ENCODE measurements at regions not wholly inside any gene's neighbourhood (a gene's known extent, or its start where the extent isn't known, plus 50 kb on each side); places are given as distances from the start of the nearest gene placed in this dataset.

DNA sequence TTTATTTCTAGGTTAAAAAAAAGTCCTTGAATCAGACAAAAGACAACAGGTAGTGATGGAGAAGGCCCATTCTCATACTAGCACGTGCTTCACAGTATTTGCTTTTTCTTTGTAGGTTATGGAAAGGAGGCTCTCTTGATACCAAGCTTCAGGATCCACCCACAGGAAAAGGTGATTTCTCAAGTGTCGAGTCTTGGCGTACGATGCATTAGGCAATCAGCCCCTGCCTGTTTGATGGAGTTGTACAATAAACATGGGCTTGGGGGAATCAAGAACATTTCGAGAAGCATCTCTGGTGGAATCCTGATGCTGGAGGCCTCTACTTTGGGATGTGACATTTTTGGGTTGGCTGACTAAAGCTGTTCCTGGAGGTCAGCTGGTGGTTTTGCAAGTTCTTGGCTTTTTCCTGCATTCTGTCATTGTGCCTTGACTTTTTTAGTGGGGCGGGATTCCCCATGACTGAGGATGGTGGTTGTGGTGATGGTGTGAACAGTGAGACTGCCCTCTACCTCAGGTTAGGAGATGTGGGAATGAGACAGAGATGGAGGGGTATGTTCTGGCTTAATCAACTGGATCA, 231.5 kb upstream of the SPRED2 start:
- peaks cover 25% of the 10 kb centered on the region for H3K27me3 Mint-ChIP-seq
- no peak overlapping the region for H3K4me3 Mint-ChIP-seq
- H3K27ac Mint-ChIP-seq (ENCODE audit: low read depth), result no peak overlapping the region
- H3K9me3 Mint-ChIP-seq, result peaks cover 4% of the 10 kb centered on the region
- H3K36me3 Mint-ChIP-seq (ENCODE audit: insufficient read depth), result no peaks in the 10 kb centered on the region
- ATAC-seq (replicated peaks; ENCODE audit: extremely low read depth, poor library complexity, severe bottlenecking), result no peak
- H3K4me1 Mint-ChIP-seq, result no peaks in the 10 kb centered on the region
- DNase-seq (ENCODE audit: low spot score in 2 of 2), result no peak

DNA sequence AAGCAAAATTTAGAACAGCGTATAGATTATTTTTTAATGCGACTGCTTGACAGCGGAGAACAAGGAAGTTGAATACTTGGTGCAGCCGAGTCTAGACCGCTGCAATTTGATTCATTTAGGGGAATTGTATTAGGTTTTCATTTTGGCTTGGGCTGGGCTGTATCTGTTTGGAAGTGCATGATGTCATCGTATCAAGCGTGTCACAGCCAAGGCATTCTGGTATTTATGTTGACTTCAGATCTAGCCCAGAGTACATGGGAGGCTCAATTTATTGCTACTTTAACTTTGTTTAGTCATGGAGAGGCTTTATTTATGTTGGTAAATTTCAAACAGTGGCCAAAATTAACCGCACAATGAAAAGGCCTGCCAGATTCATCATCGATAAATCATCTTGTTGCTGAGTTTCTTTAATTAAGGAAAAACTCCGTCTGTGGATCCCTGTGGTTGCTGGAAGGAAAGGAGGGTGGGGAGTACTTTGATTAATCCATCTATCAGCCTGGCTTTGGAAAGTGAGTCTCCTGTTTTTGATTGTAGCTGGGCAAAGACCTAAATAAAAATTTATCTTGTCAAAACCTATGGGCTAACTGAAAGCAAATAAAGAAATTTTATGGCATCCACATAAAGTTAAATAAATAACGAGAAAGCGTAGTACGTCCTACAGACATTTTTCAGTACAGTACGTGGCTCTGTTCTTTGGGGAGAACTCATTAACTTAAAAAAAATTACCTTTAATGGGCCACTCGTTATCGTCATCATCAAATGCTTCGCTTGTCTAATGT, 230.4 kb upstream of the SPRED2 start:
- H3K36me3 Mint-ChIP-seq (ENCODE audit: insufficient read depth), result peaks cover 1% of the 10 kb centered on the region
- peaks cover 30% of the 10 kb centered on the region for H3K27me3 Mint-ChIP-seq
- no peaks in the 10 kb centered on the region for H3K4me1 Mint-ChIP-seq
- no peak overlapping the region for H3K27ac Mint-ChIP-seq (ENCODE audit: low read depth)
- H3K9me3 Mint-ChIP-seq, result no peaks in the 10 kb centered on the region
- ATAC-seq (replicated peaks; ENCODE audit: extremely low read depth, poor library complexity, severe bottlenecking), result no peak
- no peak overlapping the region for H3K4me3 Mint-ChIP-seq
- DNase-seq (ENCODE audit: low spot score in 2 of 2), result no peak

DNA sequence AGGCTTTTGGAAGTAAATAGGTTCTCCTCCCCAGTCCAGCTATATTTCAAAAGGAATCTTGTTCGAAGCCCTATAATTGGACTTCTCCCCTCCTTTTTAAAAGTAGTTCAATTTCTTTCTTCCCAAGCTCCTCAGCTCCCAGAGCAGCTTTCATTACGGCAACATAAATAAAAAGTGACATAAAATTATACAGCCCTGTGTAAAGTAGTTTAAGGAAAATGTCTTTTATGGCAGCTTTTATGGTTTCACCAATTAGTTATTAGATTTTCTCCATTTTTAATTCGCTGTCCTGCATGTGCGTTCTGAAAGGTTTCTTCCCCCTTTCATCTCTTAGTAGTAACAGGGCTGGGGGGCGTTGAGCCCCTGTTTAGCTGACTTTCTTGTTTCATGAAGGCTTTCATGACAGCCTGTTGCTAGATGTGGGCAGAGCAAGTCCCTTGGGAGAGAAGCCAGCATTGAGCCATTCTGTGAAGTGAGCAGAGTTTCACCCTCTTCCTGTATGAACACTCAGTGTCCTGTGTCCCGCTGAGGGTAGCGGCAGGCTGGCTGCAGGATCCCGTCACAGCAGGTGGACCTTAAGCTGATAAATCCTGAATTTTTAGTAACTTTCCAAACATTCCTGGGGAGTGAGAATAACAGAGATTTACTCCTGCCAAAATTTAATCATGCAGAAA, 229.7 kb upstream of the SPRED2 start:
- Mint-ChIP-seq H3K27me3 (peaks cover 37% of the 10 kb centered on the region), H3K4me3 (no peak overlapping the region), H3K36me3 (ENCODE audit: insufficient read depth) (peaks cover 1% of the 10 kb centered on the region), H3K9me3 (no peaks in the 10 kb centered on the region), H3K27ac (ENCODE audit: low read depth) (no peak overlapping the region), H3K4me1 (no peaks in the 10 kb centered on the region)
- DNase-seq (ENCODE audit: low spot score in 2 of 2) (no peak), ATAC-seq (replicated peaks; ENCODE audit: extremely low read depth, poor library complexity, severe bottlenecking) (no peak)

DNA sequence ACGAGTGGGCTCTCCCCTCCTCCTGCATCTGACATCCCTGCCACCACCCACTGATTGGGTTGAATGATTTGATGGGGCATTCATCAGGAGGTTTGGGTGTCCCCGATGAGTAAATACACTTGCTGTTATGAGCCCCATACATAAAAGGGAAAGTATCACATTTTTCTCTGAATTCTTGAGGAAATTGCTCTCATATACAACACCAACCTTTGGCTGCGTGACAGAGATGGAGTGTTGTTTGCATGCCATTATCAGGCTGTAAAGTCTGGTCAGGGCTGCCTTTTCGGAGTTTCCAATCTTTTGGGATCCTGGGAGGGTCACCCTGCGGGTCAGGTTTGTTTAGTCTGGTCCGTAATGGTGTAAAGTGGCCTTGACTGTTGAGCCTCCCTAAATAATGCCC, 227.9 kb upstream of the SPRED2 start:
- Mint-ChIP-seq H3K36me3 (ENCODE audit: insufficient read depth) (peaks cover 1% of the 10 kb centered on the region), H3K27me3 (peaks cover 55% of the 10 kb centered on the region), H3K27ac (ENCODE audit: low read depth) (no peak overlapping the region), H3K4me3 (no peak overlapping the region), H3K9me3 (no peaks in the 10 kb centered on the region), H3K4me1 (no peaks in the 10 kb centered on the region)
- no peak for ATAC-seq (replicated peaks; ENCODE audit: extremely low read depth, poor library complexity, severe bottlenecking)
- DNase-seq (ENCODE audit: low spot score in 2 of 2), result no peak

DNA sequence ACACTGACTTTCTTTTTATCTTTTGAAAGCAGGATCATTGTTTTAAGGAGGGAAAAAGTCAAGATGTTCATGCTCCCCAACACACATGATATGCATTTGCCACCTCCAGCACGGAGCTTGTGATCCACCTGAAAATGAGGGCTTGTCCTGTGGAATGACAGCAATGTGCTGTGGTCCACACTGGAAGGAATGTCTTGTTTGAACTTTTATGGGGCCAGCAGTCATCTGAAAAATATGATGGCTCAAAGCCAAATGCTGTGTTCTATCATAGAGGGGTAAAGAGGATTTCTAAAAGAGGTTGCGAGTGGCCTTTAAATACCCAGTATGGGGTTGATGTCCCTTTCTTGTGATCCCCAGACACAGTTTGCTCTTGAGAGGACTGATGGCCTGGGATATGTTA, 226.5 kb upstream of the SPRED2 start:
- ATAC-seq (replicated peaks; ENCODE audit: extremely low read depth, poor library complexity, severe bottlenecking), result no peak
- Mint-ChIP-seq H3K36me3 (ENCODE audit: insufficient read depth) (peaks cover 1% of the 10 kb centered on the region), H3K27ac (ENCODE audit: low read depth) (no peak overlapping the region), H3K27me3 (peaks cover 62% of the 10 kb centered on the region), H3K4me3 (no peak overlapping the region), H3K4me1 (no peaks in the 10 kb centered on the region), H3K9me3 (no peaks in the 10 kb centered on the region)
- DNase-seq (ENCODE audit: low spot score in 2 of 2), result no peak

DNA sequence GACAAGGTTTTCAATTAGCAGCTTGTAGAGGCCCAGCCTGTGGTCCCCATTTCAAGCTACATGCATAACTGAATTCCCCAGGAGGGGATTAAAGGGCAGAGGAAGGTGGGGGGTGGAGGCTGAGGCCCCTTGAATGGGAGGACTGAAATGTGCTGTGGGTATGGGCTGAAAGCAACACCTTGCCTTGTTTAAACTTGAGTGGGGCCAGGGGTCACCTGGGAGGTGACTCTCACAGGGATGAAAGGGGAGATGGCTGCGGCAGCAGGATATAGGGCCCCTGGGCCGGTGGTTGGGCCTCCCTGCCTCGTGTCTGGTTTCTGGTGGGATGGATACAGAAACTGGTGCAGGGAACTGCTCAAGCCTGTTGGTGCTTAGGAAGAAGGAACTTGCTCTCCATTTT, 225.9 kb upstream of the SPRED2 start:
- DNase-seq (ENCODE audit: low spot score in 2 of 2) (no peak), ATAC-seq (replicated peaks; ENCODE audit: extremely low read depth, poor library complexity, severe bottlenecking) (no peak)
- H3K36me3 Mint-ChIP-seq (ENCODE audit: insufficient read depth), result peaks cover 1% of the 10 kb centered on the region
- H3K27ac Mint-ChIP-seq (ENCODE audit: low read depth), result no peak overlapping the region
- H3K9me3 Mint-ChIP-seq, result no peaks in the 10 kb centered on the region
- H3K27me3 Mint-ChIP-seq, result peaks cover 59% of the 10 kb centered on the region
- H3K4me1 Mint-ChIP-seq, result no peaks in the 10 kb centered on the region
- H3K4me3 Mint-ChIP-seq, result no peak overlapping the region

DNA sequence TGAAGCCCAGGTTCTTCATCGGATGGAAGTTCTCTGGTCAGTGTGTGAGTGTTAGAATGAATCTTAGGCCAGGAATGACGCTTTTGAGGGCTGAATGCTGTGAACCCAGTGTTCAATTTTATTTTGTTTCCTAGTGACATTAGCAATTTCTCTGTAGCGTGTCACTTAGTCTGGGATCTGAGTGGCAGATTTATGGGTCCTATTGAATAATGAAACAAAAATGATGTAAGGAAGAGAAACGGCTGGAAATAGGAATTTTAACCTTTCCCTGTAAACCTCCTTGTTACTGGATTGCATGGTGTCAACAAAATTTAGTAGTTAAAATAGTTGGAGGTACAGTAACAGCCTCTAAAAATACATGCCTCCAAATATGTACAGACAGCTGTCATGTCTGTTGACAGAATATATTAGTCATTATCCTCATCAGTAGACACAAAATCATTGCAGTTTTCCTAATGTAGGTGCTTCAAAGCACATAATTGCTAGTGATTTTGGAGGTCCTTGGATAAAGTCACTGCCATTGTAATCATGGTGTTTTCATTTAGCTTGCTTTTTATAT, 223.8 kb upstream of the SPRED2 start:
- ATAC-seq (replicated peaks; ENCODE audit: extremely low read depth, poor library complexity, severe bottlenecking) (no peak), DNase-seq (ENCODE audit: low spot score in 2 of 2) (no peak)
- peaks cover 1% of the 10 kb centered on the region for H3K36me3 Mint-ChIP-seq (ENCODE audit: insufficient read depth)
- peaks cover 46% of the 10 kb centered on the region for H3K27me3 Mint-ChIP-seq
- no peak overlapping the region for H3K4me3 Mint-ChIP-seq
- no peaks in the 10 kb centered on the region for H3K4me1 Mint-ChIP-seq
- H3K27ac Mint-ChIP-seq (ENCODE audit: low read depth), result no peak overlapping the region
- no peaks in the 10 kb centered on the region for H3K9me3 Mint-ChIP-seq

DNA sequence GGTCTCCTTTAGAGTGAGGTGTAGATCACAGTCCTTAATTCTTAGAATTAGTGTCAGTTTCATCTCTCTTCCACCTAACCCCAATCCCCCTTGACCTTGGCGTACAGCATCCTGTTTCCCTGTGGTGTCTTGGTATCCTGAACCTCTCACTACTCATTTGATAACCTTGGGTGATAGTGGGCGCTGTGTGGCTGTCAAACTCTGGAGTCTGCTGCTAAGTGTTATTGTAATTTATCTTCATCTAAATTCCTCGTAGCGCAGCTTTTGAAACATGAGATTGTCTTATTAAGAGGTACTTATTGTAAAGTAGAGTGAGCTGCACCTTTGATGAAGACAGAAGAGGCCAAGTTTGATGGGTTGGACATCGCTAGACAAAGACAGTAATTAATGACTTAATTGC, 222.6 kb upstream of the SPRED2 start:
- H3K27ac Mint-ChIP-seq (ENCODE audit: low read depth), result no peak overlapping the region
- no peak for DNase-seq (ENCODE audit: low spot score in 2 of 2)
- peaks cover 1% of the 10 kb centered on the region for H3K36me3 Mint-ChIP-seq (ENCODE audit: insufficient read depth)
- no peaks in the 10 kb centered on the region for H3K4me1 Mint-ChIP-seq
- H3K4me3 Mint-ChIP-seq, result no peak overlapping the region
- peaks cover 46% of the 10 kb centered on the region for H3K27me3 Mint-ChIP-seq
- no peak for ATAC-seq (replicated peaks; ENCODE audit: extremely low read depth, poor library complexity, severe bottlenecking)
- H3K9me3 Mint-ChIP-seq, result no peaks in the 10 kb centered on the region

DNA sequence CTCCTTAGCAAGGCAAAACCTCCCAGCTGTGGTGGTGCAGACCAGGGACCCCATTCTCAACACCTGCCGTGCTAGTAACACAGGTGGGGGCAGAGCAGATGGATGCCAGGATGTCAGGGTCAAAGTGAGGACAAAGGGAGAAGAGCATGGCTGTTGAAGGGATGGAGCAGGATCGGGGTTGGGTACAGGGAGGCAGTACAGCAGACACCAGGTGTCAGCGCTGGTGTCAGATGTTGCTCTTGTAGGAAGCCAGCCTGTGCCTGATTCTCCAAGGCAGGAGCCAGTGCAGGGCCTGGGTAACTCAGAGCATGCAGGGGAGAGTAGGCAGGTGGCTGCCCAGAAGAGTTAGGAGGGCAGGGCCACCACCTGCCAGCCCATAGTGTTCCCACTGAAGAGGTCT, 222.1 kb upstream of the SPRED2 start:
- Mint-ChIP-seq H3K27ac (ENCODE audit: low read depth) (no peak overlapping the region), H3K9me3 (no peaks in the 10 kb centered on the region), H3K27me3 (peaks cover 46% of the 10 kb centered on the region), H3K36me3 (ENCODE audit: insufficient read depth) (peaks cover 1% of the 10 kb centered on the region), H3K4me3 (no peak overlapping the region), H3K4me1 (no peaks in the 10 kb centered on the region)
- DNase-seq (ENCODE audit: low spot score in 2 of 2) (no peak), ATAC-seq (replicated peaks; ENCODE audit: extremely low read depth, poor library complexity, severe bottlenecking) (no peak)

DNA sequence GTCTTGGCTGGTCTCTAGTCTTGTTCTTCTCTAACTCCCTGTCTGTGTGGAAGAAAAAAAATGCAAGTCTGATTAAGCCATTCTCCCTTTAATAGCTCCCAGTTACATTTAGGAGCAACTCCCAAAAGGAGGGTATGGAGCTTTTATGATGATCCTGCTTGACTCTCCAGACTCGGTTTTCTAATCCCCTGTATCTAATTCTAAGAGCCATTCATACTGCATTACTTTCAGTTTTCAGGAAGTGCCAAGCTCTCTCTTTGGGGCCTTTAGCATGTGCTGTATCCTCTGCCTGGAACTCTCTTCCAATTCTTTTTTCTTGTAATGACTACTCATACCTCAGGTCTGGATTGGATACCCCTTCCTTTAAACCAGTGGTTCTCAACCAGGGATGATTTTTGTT, 219.7 kb upstream of the SPRED2 start:
- no peak for ATAC-seq (replicated peaks; ENCODE audit: extremely low read depth, poor library complexity, severe bottlenecking)
- Mint-ChIP-seq H3K4me3 (no peak overlapping the region), H3K27ac (ENCODE audit: low read depth) (no peak overlapping the region), H3K9me3 (no peaks in the 10 kb centered on the region), H3K4me1 (no peaks in the 10 kb centered on the region), H3K27me3 (peaks cover 34% of the 10 kb centered on the region), H3K36me3 (ENCODE audit: insufficient read depth) (no peaks in the 10 kb centered on the region)
- no peak for DNase-seq (ENCODE audit: low spot score in 2 of 2)

DNA sequence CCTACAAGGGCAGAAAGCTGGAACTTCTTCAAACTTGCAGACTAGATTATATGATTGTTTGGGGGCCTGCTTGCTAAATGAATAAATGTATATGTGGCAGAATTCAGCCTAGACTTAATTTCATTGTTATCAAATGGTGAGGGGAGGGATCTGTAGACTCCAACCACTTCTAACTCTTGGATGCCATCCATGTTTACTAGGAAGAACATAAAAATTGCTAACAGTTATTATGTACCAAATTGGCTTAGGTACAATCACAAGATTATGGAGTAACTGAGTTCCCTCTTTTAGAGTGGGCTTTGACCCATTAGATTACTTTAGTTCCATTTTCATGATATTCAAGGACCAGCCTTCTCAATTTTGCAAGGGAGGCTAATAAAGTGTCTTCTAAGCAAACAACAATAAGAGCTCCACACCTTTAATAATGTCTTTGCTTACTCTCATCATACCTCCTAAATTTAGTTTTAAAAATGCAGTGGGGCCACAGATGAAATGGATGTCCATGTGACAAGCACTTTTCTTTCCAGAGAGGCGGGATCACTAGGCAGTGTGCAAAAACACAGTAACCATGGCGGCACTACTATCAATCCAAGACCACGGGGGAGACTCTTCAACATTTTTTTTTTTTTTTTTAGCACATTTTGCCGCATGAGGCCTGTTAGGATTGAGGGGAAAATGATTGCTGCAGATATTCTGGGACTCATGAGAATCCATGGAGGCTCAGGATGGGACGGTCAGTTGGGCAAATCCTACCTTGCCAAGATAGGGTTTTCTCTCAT, 217.6 kb upstream of the SPRED2 start:
- no peak for DNase-seq (ENCODE audit: low spot score in 2 of 2)
- no peak overlapping the region for H3K4me3 Mint-ChIP-seq
- no peak for ATAC-seq (replicated peaks; ENCODE audit: extremely low read depth, poor library complexity, severe bottlenecking)
- H3K4me1 Mint-ChIP-seq, result no peaks in the 10 kb centered on the region
- H3K27me3 Mint-ChIP-seq, result peaks cover 14% of the 10 kb centered on the region
- no peak overlapping the region for H3K27ac Mint-ChIP-seq (ENCODE audit: low read depth)
- H3K9me3 Mint-ChIP-seq, result no peaks in the 10 kb centered on the region
- H3K36me3 Mint-ChIP-seq (ENCODE audit: insufficient read depth), result no peaks in the 10 kb centered on the region

DNA sequence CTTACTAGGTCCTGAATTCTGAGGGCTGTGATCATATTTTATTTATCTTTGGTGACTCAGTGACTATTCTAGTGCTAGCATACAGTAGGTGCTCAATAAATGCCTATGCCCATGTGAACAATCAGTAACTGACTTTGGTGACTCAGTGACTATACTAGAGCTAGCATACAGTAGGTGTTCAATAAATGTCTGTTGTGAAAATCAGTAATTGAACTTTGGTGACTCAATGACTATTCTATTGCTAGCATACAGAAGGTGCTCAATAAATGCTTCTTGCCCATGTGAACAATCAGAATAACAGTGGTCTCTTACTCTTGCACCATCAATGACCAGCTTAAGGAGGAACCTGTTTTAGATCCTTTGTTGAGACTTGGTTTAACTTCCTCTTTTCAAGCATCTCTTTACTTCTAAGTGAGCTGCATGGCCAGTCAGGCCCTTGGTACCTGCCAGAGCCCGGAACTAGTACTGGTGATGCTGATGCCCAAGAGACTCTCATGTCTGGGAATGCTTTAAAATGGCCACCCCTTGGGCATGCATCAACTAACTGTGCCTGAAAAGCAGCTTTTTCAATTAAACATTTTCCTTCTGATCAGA, 214.9 kb upstream of the SPRED2 start:
- Mint-ChIP-seq H3K4me3 (no peak overlapping the region), H3K4me1 (no peaks in the 10 kb centered on the region), H3K9me3 (no peaks in the 10 kb centered on the region), H3K27me3 (no peaks in the 10 kb centered on the region), H3K36me3 (ENCODE audit: insufficient read depth) (no peaks in the 10 kb centered on the region), H3K27ac (ENCODE audit: low read depth) (no peak overlapping the region)
- ATAC-seq (replicated peaks; ENCODE audit: extremely low read depth, poor library complexity, severe bottlenecking) (no peak), DNase-seq (ENCODE audit: low spot score in 2 of 2) (no peak)
